ENCODE measurements at regions not wholly inside any gene's neighbourhood (a gene's known extent, or its start where the extent isn't known, plus 50 kb on each side); places are given as distances from the start of the nearest gene placed in this dataset.
A peak's percentile ranks its signal among the peaks of the same experiment; 100 is the strongest.

- TF ChIP-seq EZH2 (IDR thresholded peaks at IDR 0.05; ENCODE audit: insufficient read depth, low read length) (no peak), CTCF (IDR thresholded peaks at IDR 0.05; ENCODE audit: insufficient read depth, low read depth, low read length) (peak; percentile 3)
Observed at GRCh38 chr21:27582948-27583430, 616.1 kb upstream of the ADAMTS5 start.
